ENCODE measurements at regions not wholly inside any gene's neighbourhood (a gene's known extent, or its start where the extent isn't known, plus 50 kb on each side); places are given as distances from the start of the nearest gene placed in this dataset.

- no peak for DNase-seq
- no peak overlapping the region for H3K27ac ChIP-seq (replicated peaks)
- no peaks in the 10 kb centered on the region for H3K27me3 ChIP-seq (ENCODE audit: low read depth)
- TF ChIP-seq CTCF (IDR thresholded peaks at IDR 0.05; ENCODE audit: borderline replicate concordance): no peak
- intact Hi-C loops (cut with micrococcal nuclease): loop anchor here (10.0 kb wide), 1 partner anchor 1017 kb away; no protein-coding TSS in a partner anchor
- H3K4me3 ChIP-seq: no peak overlapping the region
- no peaks in the 10 kb centered on the region for H3K9me3 ChIP-seq (replicated peaks)
- peaks cover 2% of the 10 kb centered on the region for H3K4me1 ChIP-seq
- no peaks in the 10 kb centered on the region for H3K36me3 ChIP-seq
Measured at GRCh38 chr3:177367788-177368187, 170.5 kb upstream of the TBL1XR1 start.

DNA sequence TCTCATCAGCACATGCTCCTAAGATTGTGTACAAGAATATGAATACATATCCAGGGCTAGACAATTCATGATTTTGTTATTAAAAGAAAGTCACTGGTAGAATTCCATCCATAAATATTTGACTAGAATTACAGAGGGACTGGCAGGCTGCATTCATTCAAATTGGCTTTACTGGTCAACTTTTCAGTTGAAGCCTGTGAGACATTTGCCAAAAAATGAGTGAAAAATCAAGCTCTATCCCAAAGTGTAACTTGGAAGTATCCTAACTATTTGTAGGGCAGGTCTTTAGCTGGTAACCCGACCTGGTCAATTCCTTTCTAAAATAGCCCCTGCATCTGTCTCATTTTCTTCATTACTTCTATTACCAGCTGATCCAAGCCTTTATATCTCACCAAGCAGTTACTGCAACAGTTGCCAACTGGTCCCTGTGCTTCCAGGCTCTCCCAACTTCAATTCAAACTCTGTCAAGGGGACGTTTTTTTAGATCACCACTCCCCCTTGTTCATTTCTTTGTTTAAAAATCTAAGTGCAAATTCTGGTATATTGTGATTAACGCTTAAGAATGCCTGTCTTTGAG lies 173.1 kb upstream of the TBL1XR1 start:
- intact Hi-C loops (cut with micrococcal nuclease): no loop called here
- Histone ChIP-seq H3K4me3 (no peak overlapping the region), H3K36me3 (no peaks in the 10 kb centered on the region), H3K9me3 (replicated peaks) (no peaks in the 10 kb centered on the region), H3K27me3 (ENCODE audit: low read depth) (no peaks in the 10 kb centered on the region), H3K27ac (replicated peaks) (no peak overlapping the region), H3K4me1 (no peaks in the 10 kb centered on the region)
- DNase-seq: no peak
- TF ChIP-seq CTCF (IDR thresholded peaks at IDR 0.05; ENCODE audit: borderline replicate concordance): no peak

GRCh38 chr3:177371146-177371545 lies 173.9 kb upstream of the TBL1XR1 start:
- intact Hi-C loops (cut with micrococcal nuclease): no loop called here
- DNase-seq: no peak
- Histone ChIP-seq H3K9me3 (replicated peaks) (no peaks in the 10 kb centered on the region), H3K4me1 (no peaks in the 10 kb centered on the region), H3K27me3 (ENCODE audit: low read depth) (no peaks in the 10 kb centered on the region), H3K36me3 (no peaks in the 10 kb centered on the region), H3K4me3 (no peak overlapping the region), H3K27ac (replicated peaks) (no peak overlapping the region)
- no peak for TF ChIP-seq CTCF (IDR thresholded peaks at IDR 0.05; ENCODE audit: borderline replicate concordance)

GRCh38 chr3:177371888-177372287 lies 174.6 kb upstream of the TBL1XR1 start:
- Histone ChIP-seq H3K27ac (replicated peaks) (no peak overlapping the region), H3K4me3 (no peak overlapping the region), H3K4me1 (no peaks in the 10 kb centered on the region), H3K9me3 (replicated peaks) (no peaks in the 10 kb centered on the region), H3K36me3 (no peaks in the 10 kb centered on the region), H3K27me3 (ENCODE audit: low read depth) (no peaks in the 10 kb centered on the region)
- no peak for DNase-seq
- intact Hi-C loops (cut with micrococcal nuclease): no loop called here
- TF ChIP-seq CTCF (IDR thresholded peaks at IDR 0.05; ENCODE audit: borderline replicate concordance): no peak

DNA sequence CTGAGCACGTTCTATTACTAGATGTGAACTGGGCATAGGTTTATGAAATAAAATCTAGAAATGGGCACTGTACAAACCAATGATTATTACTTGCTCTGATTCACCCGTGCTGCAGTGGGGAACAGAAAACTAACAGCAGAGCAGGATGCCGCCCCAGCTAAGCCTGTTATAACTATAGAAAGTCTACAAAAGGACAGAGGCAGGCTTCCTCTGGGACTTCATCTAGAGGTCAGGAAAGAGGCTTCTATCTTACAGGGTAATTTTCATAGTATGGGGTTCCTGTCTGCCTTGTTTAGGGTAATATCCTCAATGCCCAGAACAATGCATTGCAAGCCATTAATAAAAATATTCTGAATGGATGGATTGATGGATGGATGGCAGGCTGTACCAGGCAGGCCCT lies 177.0 kb upstream of the TBL1XR1 start:
- Histone ChIP-seq H3K36me3 (no peaks in the 10 kb centered on the region), H3K27me3 (ENCODE audit: low read depth) (no peaks in the 10 kb centered on the region), H3K4me3 (no peak overlapping the region), H3K9me3 (replicated peaks) (no peaks in the 10 kb centered on the region), H3K4me1 (no peaks in the 10 kb centered on the region), H3K27ac (replicated peaks) (no peak overlapping the region)
- no peak for TF ChIP-seq CTCF (IDR thresholded peaks at IDR 0.05; ENCODE audit: borderline replicate concordance)
- intact Hi-C loops (cut with micrococcal nuclease): no loop called here
- no peak for DNase-seq

Measured in left ventricle myocardium inferior (tissue), 1 donor.